SK-N-SH (cell line): ENCODE measurements at regions not wholly inside any gene's neighbourhood (a gene's known extent, or its start where the extent isn't known, plus 50 kb on each side); places are given as distances from the start of the nearest gene placed in this dataset.

Experiments used
- CTCF ChIA-PET: fragments of 300-600, 350-600 bp; formaldehyde crosslinking; extraction: SDS; loops from one replicate; lab custom pipeline; 2021; lab: Yijun Ruan, JAX
- POLR2A ChIA-PET: fragments of 350-600 bp; sonication (Branson Sonifier 250); formaldehyde crosslinking; extraction: SDS; loops from one replicate; lab custom pipeline; 2020; ENCODE audit warnings: antibody characterized with exemption, inconsistent platforms; lab: Yijun Ruan, JAX
- DNase-seq: peaks from one replicate; pipeline ENCODE4 v3.0.0; 2012
- H2AFZ ChIP-seq: fragments of 200-600 bp; sonication (generic); 2 replicates; pipeline ENCODE4 v1.8.1; 2016; ENCODE audit warnings: antibody characterized with exemption, mild to moderate bottlenecking, low read depth
- H3F3A ChIP-seq: fragments of 200-600 bp; sonication (generic); replicated peaks from 2 replicates; pipeline ENCODE3; 2016; ENCODE audit warnings: antibody characterized with exemption, mild to moderate bottlenecking; ENCODE audit not compliant: insufficient read depth
- H3K27ac ChIP-seq, 2 experiments: fragments of 200-500 bp in 1 of 2; fragments of 200-600 bp in 1 of 2; sonication (Bioruptor generic) in 1 of 2; sonication (generic), shearing (Covaris generic) in 1 of 2; 2 replicates each; pipeline versions ENCODE4 v1.5.1 to v1.6.1; 2014 to 2016; ENCODE audit warnings: low read depth in 2 of 2, inconsistent platforms in 1 of 2, low read length in 1 of 2, mild to moderate bottlenecking in 1 of 2, mixed read lengths in 1 of 2
- H3K27me3 ChIP-seq: fragments of 200-600 bp; sonication (generic), shearing (Covaris generic); 2 replicates; pipeline ENCODE4 v1.6.1; 2016; ENCODE audit warnings: mixed run types; ENCODE audit not compliant: insufficient read depth
- H3K36me3 ChIP-seq, 2 experiments: fragments of 200-500 bp in 1 of 2; fragments of 200-600 bp in 1 of 2; sonication (Bioruptor generic) in 1 of 2; sonication (generic) in 1 of 2; replicated peaks in 1 of 2; 2 replicates each; pipeline versions ENCODE3 to v1.5.1; 2014 to 2016; ENCODE audit warnings: low read length in 1 of 2, mild to moderate bottlenecking in 1 of 2; ENCODE audit not compliant: insufficient read depth in 2 of 2, control insufficient read depth in 1 of 2
- H3K4me1 ChIP-seq, 2 experiments: fragments of 200-500 bp in 1 of 2; fragments of 200-600 bp in 1 of 2; sonication (Bioruptor generic) in 1 of 2; sonication (generic), shearing (Covaris generic) in 1 of 2; 2 replicates each; pipeline versions ENCODE4 v1.5.1 to v1.6.1; 2014 to 2016; ENCODE audit warnings: low read depth in 1 of 2, low read length in 1 of 2, mixed run types in 1 of 2; ENCODE audit not compliant: insufficient read depth in 2 of 2, control insufficient read depth in 1 of 2
- H3K4me2 ChIP-seq: fragments of 200-600 bp; sonication (generic), shearing (Covaris generic); 2 replicates; pipeline ENCODE4 v1.6.1; 2017; ENCODE audit warnings: mixed run types
- H3K4me3 ChIP-seq, 2 experiments: fragments of 200-500 bp in 1 of 2; fragments of 200-600 bp in 1 of 2; sonication (Bioruptor generic) in 1 of 2; sonication (generic), shearing (Covaris generic) in 1 of 2; 2 replicates each; pipeline versions ENCODE4 v1.5.1 to v1.8.1; 2014 to 2016; ENCODE audit warnings: low read depth in 2 of 2, inconsistent platforms in 1 of 2, low read length in 1 of 2, mild to moderate bottlenecking in 1 of 2, mixed read lengths in 1 of 2, moderate library complexity in 1 of 2
- H3K79me2 ChIP-seq: fragments of 200-600 bp; sonication (generic); 2 replicates; pipeline ENCODE4 v1.8.1; 2017; ENCODE audit warnings: mild to moderate bottlenecking; ENCODE audit not compliant: insufficient read depth
- H3K9ac ChIP-seq: fragments of 200-600 bp; sonication (generic); 2 replicates; pipeline ENCODE4 v1.6.1; 2017; ENCODE audit warnings: mixed run types
- H3K9me2 ChIP-seq: fragments of 200-600 bp; sonication (generic); 2 replicates; pipeline ENCODE4 v1.6.1; 2017; ENCODE audit warnings: mixed run types
- H3K9me3 ChIP-seq: fragments of 200-600 bp; sonication (generic); 2 replicates; pipeline ENCODE4 v1.6.1; 2017; ENCODE audit warnings: mixed run types, mild to moderate bottlenecking, moderate library complexity
- H4K20me1 ChIP-seq: fragments of 200-600 bp; sonication (generic); 2 replicates; pipeline ENCODE4 v1.6.1; 2017; ENCODE audit warnings: mild to moderate bottlenecking, mixed run types; ENCODE audit not compliant: insufficient read depth
- CHD2 ChIP-seq: fragments of 150-350 bp; IDR thresholded peaks from 2 replicates; pipeline ENCODE4 v1.6.1; 2018; ENCODE audit warnings: low read length; ENCODE audit not compliant: partially characterized antibody
- FOSL2 ChIP-seq: IDR thresholded peaks from 2 replicates; pipeline ENCODE4 v1.4.0; 2012; ENCODE audit warnings: low read depth, mild to moderate bottlenecking, moderate library complexity, borderline replicate concordance
- GABPA ChIP-seq: IDR thresholded peaks from 2 replicates; pipeline ENCODE4 v1.4.0; 2012; ENCODE audit warnings: low read depth, mild to moderate bottlenecking
- GATA2 ChIP-seq: sonication (generic); formaldehyde crosslinking; IDR thresholded peaks from 2 replicates; pipeline ENCODE4 v1.5.0; 2020; ENCODE audit warnings: mild to moderate bottlenecking, missing genetic modification reagents
- NFIC ChIP-seq: IDR thresholded peaks from 2 replicates; pipeline ENCODE4 v1.4.0; 2012; ENCODE audit warnings: borderline replicate concordance
- NRF1 ChIP-seq: IDR thresholded peaks from 2 replicates; pipeline ENCODE4 v1.6.1; 2012; ENCODE audit warnings: low read depth, mild to moderate bottlenecking, low read length
- PBX3 ChIP-seq: IDR thresholded peaks from 2 replicates; pipeline ENCODE4; 2012
- RFX5 ChIP-seq: IDR thresholded peaks from 2 replicates; pipeline ENCODE4 v1.6.1; 2012; ENCODE audit warnings: mild to moderate bottlenecking, improper control_type of control experiment, low read length
- RXRA ChIP-seq: IDR thresholded peaks from 2 replicates; pipeline ENCODE4 v1.4.0; 2012; ENCODE audit warnings: low read depth, mild to moderate bottlenecking, borderline replicate concordance
- TAF1 ChIP-seq: IDR thresholded peaks from 2 replicates; pipeline ENCODE4 v1.6.1; 2012; ENCODE audit warnings: low read depth, mild to moderate bottlenecking, low read length, moderate library complexity, borderline replicate concordance
- TCF12 ChIP-seq: IDR thresholded peaks from 2 replicates; pipeline ENCODE4 v1.4.0; 2012
- TEAD4 ChIP-seq: IDR thresholded peaks from 2 replicates; pipeline ENCODE4 v1.4.0; 2012; ENCODE audit warnings: mild to moderate bottlenecking, borderline replicate concordance; ENCODE audit not compliant: insufficient read depth
- USF1 ChIP-seq: IDR thresholded peaks from 2 replicates; pipeline ENCODE4 v1.4.0; 2012; ENCODE audit warnings: low read depth, borderline replicate concordance
- USF2 ChIP-seq: fragments of 150-350 bp; IDR thresholded peaks from 2 replicates; pipeline ENCODE4 v1.6.1; 2017; ENCODE audit warnings: antibody characterized with exemption, low read length, low read depth, borderline replicate concordance
- ZBTB33 ChIP-seq: IDR thresholded peaks from 2 replicates; pipeline ENCODE4 v1.4.0; 2012; ENCODE audit warnings: low read depth, borderline replicate concordance
- WGBS: methylation state at CpG from one replicate; pipeline ENCODE4 v1.1.6; 2017; ENCODE audit warnings: low lambda C conversion rate; 5-methylcytosine and 5-hydroxymethylcytosine counted together
- TF ChIP-seq, protein P1 (sequence below): IDR thresholded peaks from 2 replicates; pipeline ENCODE4 v1.6.1; 2012; ENCODE audit warnings: mild to moderate bottlenecking, low read depth, low read length, moderate library complexity
- TF ChIP-seq, protein P2 (sequence below): fragments of 200-600 bp; sonication (generic); IDR thresholded peaks from 2 replicates; pipeline ENCODE4 v1.6.1; 2017; ENCODE audit warnings: antibody characterized with exemption, mild to moderate bottlenecking, moderate library complexity

- Histone ChIP-seq H3K9ac (no peak overlapping the region), H2AFZ (no peak overlapping the region), H4K20me1 (no peaks in the 10 kb centered on the region), H3K79me2 (no peaks in the 10 kb centered on the region), H3K4me3 (no peak overlapping the region), H3K4me1 (no peaks in the 10 kb centered on the region), H3K36me3 (no peaks in the 10 kb centered on the region), H3K9me2 (no peaks in the 10 kb centered on the region), H3K27ac (no peak overlapping the region), H3K4me2 (no peak overlapping the region), H3K9me3 (no peaks in the 10 kb centered on the region), H3F3A (no peaks in the 10 kb centered on the region), H3K27me3 (no peaks in the 10 kb centered on the region; the same call in 1 of the 2 replicates)
- DNase-seq = no peak
- 57% methylated on average over 1 of the region's 1 CpG for WGBS
- ChIA-PET POLR2A (no interaction called here), CTCF (no interaction called here)
- no peak for TF ChIP-seq ZBTB33
- no peak for TF ChIP-seq USF2
- no peak for TF ChIP-seq TAF1
- TF ChIP-seq NRF1 = no peak
- no peak for TF ChIP-seq TCF12
- TF ChIP-seq TEAD4 = no peak
- TF ChIP-seq, protein P1, sequence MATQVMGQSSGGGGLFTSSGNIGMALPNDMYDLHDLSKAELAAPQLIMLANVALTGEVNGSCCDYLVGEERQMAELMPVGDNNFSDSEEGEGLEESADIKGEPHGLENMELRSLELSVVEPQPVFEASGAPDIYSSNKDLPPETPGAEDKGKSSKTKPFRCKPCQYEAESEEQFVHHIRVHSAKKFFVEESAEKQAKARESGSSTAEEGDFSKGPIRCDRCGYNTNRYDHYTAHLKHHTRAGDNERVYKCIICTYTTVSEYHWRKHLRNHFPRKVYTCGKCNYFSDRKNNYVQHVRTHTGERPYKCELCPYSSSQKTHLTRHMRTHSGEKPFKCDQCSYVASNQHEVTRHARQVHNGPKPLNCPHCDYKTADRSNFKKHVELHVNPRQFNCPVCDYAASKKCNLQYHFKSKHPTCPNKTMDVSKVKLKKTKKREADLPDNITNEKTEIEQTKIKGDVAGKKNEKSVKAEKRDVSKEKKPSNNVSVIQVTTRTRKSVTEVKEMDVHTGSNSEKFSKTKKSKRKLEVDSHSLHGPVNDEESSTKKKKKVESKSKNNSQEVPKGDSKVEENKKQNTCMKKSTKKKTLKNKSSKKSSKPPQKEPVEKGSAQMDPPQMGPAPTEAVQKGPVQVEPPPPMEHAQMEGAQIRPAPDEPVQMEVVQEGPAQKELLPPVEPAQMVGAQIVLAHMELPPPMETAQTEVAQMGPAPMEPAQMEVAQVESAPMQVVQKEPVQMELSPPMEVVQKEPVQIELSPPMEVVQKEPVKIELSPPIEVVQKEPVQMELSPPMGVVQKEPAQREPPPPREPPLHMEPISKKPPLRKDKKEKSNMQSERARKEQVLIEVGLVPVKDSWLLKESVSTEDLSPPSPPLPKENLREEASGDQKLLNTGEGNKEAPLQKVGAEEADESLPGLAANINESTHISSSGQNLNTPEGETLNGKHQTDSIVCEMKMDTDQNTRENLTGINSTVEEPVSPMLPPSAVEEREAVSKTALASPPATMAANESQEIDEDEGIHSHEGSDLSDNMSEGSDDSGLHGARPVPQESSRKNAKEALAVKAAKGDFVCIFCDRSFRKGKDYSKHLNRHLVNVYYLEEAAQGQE = no peak
These were observed 224.4 kb upstream of the SASH1 start for GRCh38 chr6:148118244-148118643.

GRCh38 chr6:148128014-148128730 lies 214.5 kb upstream of the SASH1 start:
- Histone ChIP-seq H3K79me2 (no peaks in the 10 kb centered on the region), H3K27ac (no peak overlapping the region), H3K27me3 (no peaks in the 10 kb centered on the region), H4K20me1 (no peaks in the 10 kb centered on the region)
- DNase-seq = no peak
- TF ChIP-seq GATA2 (no peak), PBX3 (no peak), FOSL2 (no peak), TAF1 (no peak), GABPA (no peak), RXRA (no peak), NFIC (no peak), USF1 (no peak), CHD2 (no peak), RFX5 (no peak)
- TF ChIP-seq, protein P2, sequence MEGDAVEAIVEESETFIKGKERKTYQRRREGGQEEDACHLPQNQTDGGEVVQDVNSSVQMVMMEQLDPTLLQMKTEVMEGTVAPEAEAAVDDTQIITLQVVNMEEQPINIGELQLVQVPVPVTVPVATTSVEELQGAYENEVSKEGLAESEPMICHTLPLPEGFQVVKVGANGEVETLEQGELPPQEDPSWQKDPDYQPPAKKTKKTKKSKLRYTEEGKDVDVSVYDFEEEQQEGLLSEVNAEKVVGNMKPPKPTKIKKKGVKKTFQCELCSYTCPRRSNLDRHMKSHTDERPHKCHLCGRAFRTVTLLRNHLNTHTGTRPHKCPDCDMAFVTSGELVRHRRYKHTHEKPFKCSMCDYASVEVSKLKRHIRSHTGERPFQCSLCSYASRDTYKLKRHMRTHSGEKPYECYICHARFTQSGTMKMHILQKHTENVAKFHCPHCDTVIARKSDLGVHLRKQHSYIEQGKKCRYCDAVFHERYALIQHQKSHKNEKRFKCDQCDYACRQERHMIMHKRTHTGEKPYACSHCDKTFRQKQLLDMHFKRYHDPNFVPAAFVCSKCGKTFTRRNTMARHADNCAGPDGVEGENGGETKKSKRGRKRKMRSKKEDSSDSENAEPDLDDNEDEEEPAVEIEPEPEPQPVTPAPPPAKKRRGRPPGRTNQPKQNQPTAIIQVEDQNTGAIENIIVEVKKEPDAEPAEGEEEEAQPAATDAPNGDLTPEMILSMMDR = no peak
- TF ChIP-seq, all 33 proteins: peak for 0
- Histone ChIP-seq H3K4me2 (no peak overlapping the region), H3K4me1 (no peaks in the 10 kb centered on the region), H2AFZ (no peak overlapping the region), H3K36me3 (no peaks in the 10 kb centered on the region), H3K4me3 (no peak overlapping the region), H3K9me2 (no peaks in the 10 kb centered on the region), H3K9ac (no peak overlapping the region), H3K9me3 (no peaks in the 10 kb centered on the region), H3F3A (no peaks in the 10 kb centered on the region)
- ChIA-PET POLR2A (no interaction called here), CTCF (interaction anchor here (1.2 kb wide), 1 partner anchor 38 kb away, joined by 3 read pairs; no protein-coding TSS in a partner anchor)
- 10% methylated on average over 4 of the region's 6 CpGs for WGBS
